ENCODE measurements at regions not wholly inside any gene's neighbourhood (a gene's known extent, or its start where the extent isn't known, plus 50 kb on each side); places are given as distances from the start of the nearest gene placed in this dataset.

DNA sequence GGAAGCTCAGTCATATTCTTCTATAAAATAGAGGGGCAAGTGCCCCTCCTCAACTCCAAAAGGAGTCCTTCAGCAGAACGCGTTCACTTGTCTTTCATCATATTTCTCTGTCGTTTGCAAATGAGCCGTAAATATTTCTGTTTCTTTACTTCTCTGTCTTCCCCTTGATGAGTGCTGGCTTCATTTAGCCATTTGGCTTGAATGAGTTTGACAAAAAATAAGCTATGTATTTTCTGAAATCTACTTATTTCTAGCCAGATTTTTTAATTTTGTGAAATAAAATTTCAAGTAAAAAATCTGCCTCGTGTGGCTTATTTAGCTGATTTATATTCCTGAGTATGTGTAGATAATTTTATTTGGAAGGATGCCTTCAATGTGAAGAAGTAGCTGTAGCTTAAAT, 170.8 kb upstream of the DGKB start:
- no peak overlapping the region for H3K23ac ChIP-seq (ENCODE audit: insufficient read length)
- CTCF ChIA-PET (ENCODE audit: partially characterized antibody): no interaction called here

More for the DNA sequence above, 170.8 kb upstream of the DGKB start:
- Histone ChIP-seq H3K4me1 (replicated peaks in 1 of 4; ENCODE audit: control insufficient read depth in 3 of 4, insufficient read depth in 4 of 4, low read length in 3 of 4) (no peaks in the 10 kb centered on the region), H3K79me2 (ENCODE audit: control insufficient read depth in 1 of 2, insufficient read depth in 2 of 2, low read length in 2 of 2) (no peaks in the 10 kb centered on the region), H3K14ac (ENCODE audit: insufficient read length) (no peak overlapping the region), H3K23me2 (ENCODE audit: low read depth, low read length) (no peaks in the 10 kb centered on the region), H3K9ac (replicated peaks in 1 of 4; ENCODE audit: extremely low read depth in 1 of 4, low read depth in 3 of 4, low read length in 3 of 4) (no peak overlapping the region), H3K4me2 (ENCODE audit: insufficient read depth in 1 of 2, low read depth in 2 of 2, low read length in 2 of 2) (no peak overlapping the region), H3K27me3 (replicated peaks in 1 of 4; ENCODE audit: control insufficient read depth in 3 of 4, extremely low read depth in 1 of 4, insufficient read depth in 3 of 4, low read length in 3 of 4) (no peaks in the 10 kb centered on the region), H3K4me3 (ENCODE audit: extremely low read depth in 1 of 4, insufficient read depth in 2 of 4, low read depth in 3 of 4, low read length in 4 of 4) (no peak overlapping the region), H3K18ac (ENCODE audit: extremely low read depth, low read length) (no peak overlapping the region), H3K79me1 (ENCODE audit: low read depth, low read length) (no peaks in the 10 kb centered on the region), H2AK5ac (ENCODE audit: low read depth, low read length) (no peak overlapping the region), H2BK12ac (ENCODE audit: low read depth, low read length) (no peak overlapping the region), H2BK15ac (ENCODE audit: low read length) (no peak overlapping the region), H3K27ac (ENCODE audit: low read depth, low read length) (no peak overlapping the region), H2BK120ac (replicated peaks; ENCODE audit: low read depth, low read length) (no peak overlapping the region), H4K8ac (ENCODE audit: extremely low read depth, insufficient read depth, low read length) (no peak overlapping the region), H4K91ac (replicated peaks; ENCODE audit: insufficient read length, low read length) (no peak overlapping the region), H3K36me3 (ENCODE audit: control insufficient read depth in 2 of 4, insufficient read depth in 4 of 4, low read length in 3 of 4) (no peaks in the 10 kb centered on the region), H2BK20ac (ENCODE audit: low read length) (no peak overlapping the region), H3K56ac (replicated peaks; ENCODE audit: insufficient read length, low read depth, low read length) (no peak overlapping the region), H3K9me3 (ENCODE audit: insufficient read depth in 2 of 2, low read depth in 1 of 2, low read length in 1 of 2) (no peaks in the 10 kb centered on the region), H4K20me1 (replicated peaks in 1 of 2; ENCODE audit: control insufficient read depth in 1 of 2, insufficient read depth in 2 of 2, low read length in 2 of 2) (no peaks in the 10 kb centered on the region), H4K5ac (ENCODE audit: insufficient read length, low read depth, low read length) (no peak overlapping the region), H2BK5ac (ENCODE audit: low read depth, low read length) (no peak overlapping the region), H3K4ac (replicated peaks; ENCODE audit: insufficient read length, low read depth, low read length) (no peak overlapping the region), H2AFZ (ENCODE audit: low read length) (no peak overlapping the region)
- no peak for DNase-seq (ENCODE audit: low read depth in 1 of 2, low spot score in 2 of 2)
- WGBS, 2 experiments (ENCODE audit: extremely low coverage in 1 of 2, insufficient coverage in 1 of 2, insufficient read length in 1 of 2, insufficient replicate concordance in 2 of 2, low coverage in 1 of 2, low lambda C conversion rate in 2 of 2, missing lambda C conversion rate in 1 of 2): 97% methylated on average over 5 of the region's 5 CpGs; no CpG with 5 or more reads in 1 of the 2 experiments
- FAIRE-seq: no peak
- POLR2A ChIA-PET (ENCODE audit: partially characterized antibody): no interaction called here
- no peak for TF ChIP-seq SIN3A (conservative IDR thresholded peaks at IDR 0.05 in 1 of 2, IDR thresholded peaks at IDR 0.05 in 1 of 2; ENCODE audit: low read depth in 1 of 2, low read length in 2 of 2)
- TF ChIP-seq SAP30 (IDR thresholded peaks at IDR 0.05; ENCODE audit: insufficient read depth, insufficient replicate concordance, low read length): no peak
- TF ChIP-seq GTF2F1 (IDR thresholded peaks at IDR 0.05; ENCODE audit: borderline replicate concordance, low read depth, low read length): no peak
- no peak for TF ChIP-seq CHD2 (IDR thresholded peaks at IDR 0.05; ENCODE audit: low read length)
- no peak for TF ChIP-seq PHF8 (conservative IDR thresholded peaks at IDR 0.05; ENCODE audit: low read depth, low read length)
- no peak for TF ChIP-seq FOSL1 (IDR thresholded peaks at IDR 0.05; ENCODE audit: insufficient read depth, low read depth, low read length)
- no peak for TF ChIP-seq SRF (IDR thresholded peaks at IDR 0.05; ENCODE audit: low read depth, low read length)
- TF ChIP-seq POLR2AphosphoS5 (IDR thresholded peaks at IDR 0.05; ENCODE audit: low read depth, low read length): no peak
- no peak for TF ChIP-seq RXRA (IDR thresholded peaks at IDR 0.05; ENCODE audit: insufficient read depth, low read depth, low read length)
- no peak for TF ChIP-seq EGR1 (IDR thresholded peaks at IDR 0.05; ENCODE audit: borderline replicate concordance, low read depth, low read length)
- TF ChIP-seq TAF7 (optimal IDR thresholded peaks at IDR 0.05; ENCODE audit: borderline replicate concordance, low read depth, low read length): no peak
- no peak for TF ChIP-seq JUN (IDR thresholded peaks at IDR 0.05; ENCODE audit: low read depth, low read length)
- TF ChIP-seq RAD21 (IDR thresholded peaks at IDR 0.05 in 1 of 2, conservative IDR thresholded peaks at IDR 0.05 in 1 of 2; ENCODE audit: low read depth in 2 of 2, low read length in 2 of 2): no peak
- TF ChIP-seq HDAC6 (IDR thresholded peaks at IDR 0.05; ENCODE audit: low read depth, low read length): no peak
- no peak for TF ChIP-seq EP300 (IDR thresholded peaks at IDR 0.05; ENCODE audit: borderline replicate concordance in 1 of 2, low read depth in 2 of 2, low read length in 2 of 2)
